ENCODE measurements at regions not wholly inside any gene's neighbourhood (a gene's known extent, or its start where the extent isn't known, plus 50 kb on each side); places are given as distances from the start of the nearest gene placed in this dataset.

- H3K27ac Mint-ChIP-seq, result no peak overlapping the region
- H3K27me3 Mint-ChIP-seq, result peaks cover 0 to 21% (median 11%) of the 10 kb centered on the region in 5 donors
- H3K4me1 Mint-ChIP-seq, result peaks cover 0 to 13% (median 0%) of the 10 kb centered on the region in 7 donors
- H3K4me1 ChIP-seq (ENCODE audit: control insufficient read depth in 2 of 2, insufficient read depth in 2 of 2, low read length in 2 of 2), result no peaks in the 10 kb centered on the region
- no peaks in the 10 kb centered on the region for H3K27me3 ChIP-seq (ENCODE audit: control insufficient read depth in 2 of 2, insufficient read depth in 2 of 2, low read length in 2 of 2)
- no peaks in the 10 kb centered on the region for H3K36me3 Mint-ChIP-seq
- DNase-seq (no peak), ATAC-seq (no peak)
- no peak overlapping the region for H3K4me3 ChIP-seq (ENCODE audit: low read length)
- no peak overlapping the region for H3K27ac ChIP-seq (ENCODE audit: low read depth, low read length)
- H3K4me3 Mint-ChIP-seq, result no peak overlapping the region
- H3K9me3 Mint-ChIP-seq, result no peaks in the 10 kb centered on the region
- no peaks in the 10 kb centered on the region for H3K36me3 ChIP-seq (ENCODE audit: control insufficient read depth in 2 of 3, insufficient read depth in 3 of 3, low read length in 3 of 3)
- ChIA-PET CTCF (no interaction called here), POLR2A (no interaction called here)
- intact Hi-C loops (cut with micrococcal nuclease), result no loop called here
- H3K9me3 ChIP-seq (ENCODE audit: control insufficient read depth in 2 of 3, low read length in 3 of 3), result no peaks in the 10 kb centered on the region
Observed at GRCh38 chr2:60318544-60318943, 234.9 kb downstream of the BCL11A start.

DNA sequence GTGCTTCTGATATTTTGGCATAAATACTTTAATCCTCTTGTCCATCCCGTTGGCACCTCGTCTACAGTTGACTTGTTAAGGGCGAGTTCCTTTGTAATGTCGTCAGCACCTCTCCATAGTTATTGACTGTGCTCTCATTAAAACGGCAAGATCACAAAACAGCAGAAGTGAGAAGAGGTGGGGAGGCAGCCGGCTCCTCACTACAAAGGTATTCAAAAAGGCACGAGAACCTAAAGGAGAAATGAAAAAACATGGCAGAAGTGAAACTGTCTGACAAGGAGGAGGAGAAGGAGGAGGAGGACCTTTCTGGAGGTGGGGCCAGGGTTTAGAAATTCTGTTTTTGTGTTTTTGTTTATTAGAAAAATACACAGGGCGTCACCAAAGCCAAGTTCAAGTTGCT is 235.6 kb downstream of the BCL11A start:
- Mint-ChIP-seq H3K9me3 (no peaks in the 10 kb centered on the region), H3K27me3 (peaks cover 0 to 21% (median 10%) of the 10 kb centered on the region in 5 donors), H3K36me3 (no peaks in the 10 kb centered on the region), H3K27ac (no peak overlapping the region), H3K4me3 (no peak overlapping the region), H3K4me1 (peaks cover 0 to 20% (median 0%) of the 10 kb centered on the region in 7 donors)
- Histone ChIP-seq H3K9me3 (ENCODE audit: control insufficient read depth in 2 of 3, low read length in 3 of 3) (no peaks in the 10 kb centered on the region), H3K27me3 (ENCODE audit: control insufficient read depth in 2 of 2, insufficient read depth in 2 of 2, low read length in 2 of 2) (no peaks in the 10 kb centered on the region), H3K36me3 (ENCODE audit: control insufficient read depth in 2 of 3, insufficient read depth in 3 of 3, low read length in 3 of 3) (no peaks in the 10 kb centered on the region), H3K4me3 (ENCODE audit: low read length) (no peak overlapping the region), H3K4me1 (ENCODE audit: control insufficient read depth in 2 of 2, insufficient read depth in 2 of 2, low read length in 2 of 2) (no peaks in the 10 kb centered on the region), H3K27ac (ENCODE audit: low read depth, low read length) (no peak overlapping the region)
- peak; percentile 49 for ATAC-seq
- CTCF ChIA-PET, result no interaction called here
- intact Hi-C loops (cut with micrococcal nuclease), result no loop called here
- no peak for DNase-seq
- POLR2A ChIA-PET, result no interaction called here

- no peaks in the 10 kb centered on the region for H3K36me3 ChIP-seq (ENCODE audit: control insufficient read depth in 2 of 3, insufficient read depth in 3 of 3, low read length in 3 of 3)
- ChIA-PET POLR2A (no interaction called here), CTCF (no interaction called here)
- H3K27me3 ChIP-seq (ENCODE audit: control insufficient read depth in 2 of 2, insufficient read depth in 2 of 2, low read length in 2 of 2), result no peaks in the 10 kb centered on the region
- no peak overlapping the region for H3K27ac ChIP-seq (ENCODE audit: low read depth, low read length)
- H3K4me3 ChIP-seq (ENCODE audit: low read length), result no peak overlapping the region
- peaks cover 0 to 21% (median 4%) of the 10 kb centered on the region in 5 donors for H3K27me3 Mint-ChIP-seq
- no peaks in the 10 kb centered on the region for H3K4me1 ChIP-seq (ENCODE audit: control insufficient read depth in 2 of 2, insufficient read depth in 2 of 2, low read length in 2 of 2)
- ATAC-seq (no peak), DNase-seq (no peak)
- H3K4me1 Mint-ChIP-seq, result peaks cover 0 to 22% (median 0%) of the 10 kb centered on the region in 7 donors
- intact Hi-C loops (cut with micrococcal nuclease), result no loop called here
- H3K36me3 Mint-ChIP-seq, result no peaks in the 10 kb centered on the region
- no peaks in the 10 kb centered on the region for H3K9me3 Mint-ChIP-seq
- no peak overlapping the region for H3K27ac Mint-ChIP-seq
- no peak overlapping the region for H3K4me3 Mint-ChIP-seq
- H3K9me3 ChIP-seq (ENCODE audit: control insufficient read depth in 2 of 3, low read length in 3 of 3), result no peaks in the 10 kb centered on the region
Observed at GRCh38 chr2:60317034-60317386, 236.4 kb downstream of the BCL11A start.

DNA sequence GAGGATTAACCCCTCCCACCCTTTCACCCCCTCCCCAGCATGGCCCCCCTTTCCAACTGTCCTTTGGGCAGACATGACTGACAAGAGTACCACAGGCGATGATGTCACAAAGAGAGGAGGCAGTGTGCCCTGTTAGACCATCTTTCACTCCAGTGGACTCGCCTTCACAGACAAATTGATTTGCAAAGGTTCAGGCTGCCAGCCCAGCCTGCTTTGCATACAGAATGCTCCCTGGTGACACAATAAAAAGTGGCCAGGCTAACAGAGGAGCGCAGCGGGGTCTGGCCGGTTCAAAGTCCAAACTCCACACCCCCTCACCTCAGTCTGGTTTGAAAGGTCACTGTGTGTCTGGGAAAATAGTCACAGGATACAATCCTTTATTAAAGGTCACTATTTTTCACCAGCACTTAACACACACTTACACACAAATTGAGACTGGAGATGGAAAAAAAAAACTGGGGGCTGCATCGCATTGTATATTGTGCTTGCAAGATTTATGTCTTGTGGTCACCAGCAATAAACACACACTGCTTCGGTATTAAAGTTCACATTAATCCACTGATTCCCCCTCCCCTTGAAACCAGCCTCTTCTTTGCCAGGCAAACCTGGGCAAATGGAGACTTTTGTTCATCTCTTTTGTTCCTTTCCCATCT is 236.9 kb downstream of the BCL11A start:
- H3K4me3 Mint-ChIP-seq, result no peak overlapping the region
- peaks cover 0 to 25% (median 0%) of the 10 kb centered on the region in 7 donors for H3K4me1 Mint-ChIP-seq
- H3K4me3 ChIP-seq (ENCODE audit: low read length), result no peak overlapping the region
- H3K9me3 Mint-ChIP-seq, result no peaks in the 10 kb centered on the region
- H3K9me3 ChIP-seq (ENCODE audit: control insufficient read depth in 2 of 3, low read length in 3 of 3), result no peaks in the 10 kb centered on the region
- H3K27ac Mint-ChIP-seq, result no peak overlapping the region
- POLR2A ChIA-PET, result no interaction called here
- CTCF ChIA-PET, result no interaction called here
- H3K36me3 Mint-ChIP-seq, result no peaks in the 10 kb centered on the region
- no peak for ATAC-seq
- peaks cover 0 to 20% (median 4%) of the 10 kb centered on the region in 5 donors for H3K27me3 Mint-ChIP-seq
- no peaks in the 10 kb centered on the region for H3K27me3 ChIP-seq (ENCODE audit: control insufficient read depth in 2 of 2, insufficient read depth in 2 of 2, low read length in 2 of 2)
- DNase-seq, result no peak
- no peak overlapping the region for H3K27ac ChIP-seq (ENCODE audit: low read depth, low read length)
- no peaks in the 10 kb centered on the region for H3K36me3 ChIP-seq (ENCODE audit: control insufficient read depth in 2 of 3, insufficient read depth in 3 of 3, low read length in 3 of 3)
- H3K4me1 ChIP-seq (ENCODE audit: control insufficient read depth in 2 of 2, insufficient read depth in 2 of 2, low read length in 2 of 2), result no peaks in the 10 kb centered on the region
- intact Hi-C loops (cut with micrococcal nuclease), result no loop called here

DNA sequence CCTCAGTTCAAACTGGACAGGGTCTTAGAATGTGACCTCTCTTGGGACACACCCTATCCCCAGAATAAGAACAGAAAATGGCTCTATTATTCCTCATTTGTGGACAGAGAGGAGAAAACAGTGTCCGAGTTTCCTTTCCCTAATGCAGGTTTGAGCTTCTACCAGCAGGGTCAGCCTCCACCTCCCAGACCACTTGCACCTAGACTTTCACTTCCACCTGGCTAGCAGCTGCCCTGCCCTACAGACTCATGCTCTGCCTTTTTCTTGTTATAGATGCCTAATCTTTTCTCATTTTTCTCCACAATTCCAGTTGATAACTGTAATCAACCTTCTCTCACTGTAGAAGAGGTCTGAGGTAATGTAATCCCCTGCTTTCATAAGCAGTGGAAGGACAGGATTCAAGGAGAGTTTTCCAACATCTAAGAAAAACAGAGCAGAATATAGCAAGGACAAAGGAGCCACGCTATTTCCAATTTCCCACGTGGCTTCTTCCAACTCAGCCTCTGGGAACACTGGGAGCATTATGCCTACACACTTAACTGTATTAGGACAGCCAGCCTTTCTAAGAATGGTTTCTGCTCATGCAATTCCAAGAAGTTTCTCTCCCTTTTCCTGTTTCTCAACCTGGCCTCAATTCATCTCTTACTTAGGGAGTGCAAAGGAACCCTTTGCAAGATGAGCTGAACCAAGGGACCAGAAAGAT is 239.8 kb downstream of the BCL11A start:
- Mint-ChIP-seq H3K27me3 (peaks cover 0 to 20% (median 4%) of the 10 kb centered on the region in 5 donors), H3K4me3 (no peak overlapping the region), H3K36me3 (no peaks in the 10 kb centered on the region), H3K4me1 (peaks cover 0 to 34% (median 0%) of the 10 kb centered on the region in 7 donors), H3K9me3 (no peaks in the 10 kb centered on the region), H3K27ac (no peak overlapping the region)
- Histone ChIP-seq H3K27ac (ENCODE audit: low read depth, low read length) (no peak overlapping the region), H3K4me1 (ENCODE audit: control insufficient read depth in 2 of 2, insufficient read depth in 2 of 2, low read length in 2 of 2) (no peaks in the 10 kb centered on the region), H3K4me3 (ENCODE audit: low read length) (no peak overlapping the region), H3K9me3 (ENCODE audit: control insufficient read depth in 2 of 3, low read length in 3 of 3) (no peaks in the 10 kb centered on the region), H3K27me3 (ENCODE audit: control insufficient read depth in 2 of 2, insufficient read depth in 2 of 2, low read length in 2 of 2) (no peaks in the 10 kb centered on the region), H3K36me3 (ENCODE audit: control insufficient read depth in 2 of 3, insufficient read depth in 3 of 3, low read length in 3 of 3) (no peaks in the 10 kb centered on the region)
- CTCF ChIA-PET, result no interaction called here
- ATAC-seq (no peak), DNase-seq (no peak)
- intact Hi-C loops (cut with micrococcal nuclease), result no loop called here
- POLR2A ChIA-PET, result no interaction called here

GRCh38 chr2:60312618-60313017 is 240.8 kb downstream of the BCL11A start:
- peaks cover 0 to 21% (median 4%) of the 10 kb centered on the region in 5 donors for H3K27me3 Mint-ChIP-seq
- no peaks in the 10 kb centered on the region for H3K36me3 Mint-ChIP-seq
- Histone ChIP-seq H3K9me3 (ENCODE audit: control insufficient read depth in 2 of 3, low read length in 3 of 3) (no peaks in the 10 kb centered on the region), H3K27ac (ENCODE audit: low read depth, low read length) (no peak overlapping the region), H3K36me3 (ENCODE audit: control insufficient read depth in 2 of 3, insufficient read depth in 3 of 3, low read length in 3 of 3) (no peaks in the 10 kb centered on the region), H3K27me3 (ENCODE audit: control insufficient read depth in 2 of 2, insufficient read depth in 2 of 2, low read length in 2 of 2) (no peaks in the 10 kb centered on the region), H3K4me3 (ENCODE audit: low read length) (no peak overlapping the region), H3K4me1 (ENCODE audit: control insufficient read depth in 2 of 2, insufficient read depth in 2 of 2, low read length in 2 of 2) (no peaks in the 10 kb centered on the region)
- H3K4me3 Mint-ChIP-seq, result peak overlapping the region in 1 of 10 donors; percentile 4
- intact Hi-C loops (cut with micrococcal nuclease), result no loop called here
- H3K27ac Mint-ChIP-seq, result no peak overlapping the region
- H3K9me3 Mint-ChIP-seq, result no peaks in the 10 kb centered on the region
- no peak for ATAC-seq
- no peak for DNase-seq
- peaks cover 0 to 34% (median 0%) of the 10 kb centered on the region in 7 donors for H3K4me1 Mint-ChIP-seq
- CTCF ChIA-PET, result no interaction called here
- POLR2A ChIA-PET, result no interaction called here

GRCh38 chr2:60311524-60311923 is 241.9 kb downstream of the BCL11A start:
- no peak overlapping the region for H3K27ac Mint-ChIP-seq
- no peaks in the 10 kb centered on the region for H3K27me3 ChIP-seq (ENCODE audit: control insufficient read depth in 2 of 2, insufficient read depth in 2 of 2, low read length in 2 of 2)
- no peaks in the 10 kb centered on the region for H3K9me3 Mint-ChIP-seq
- ChIA-PET POLR2A (no interaction called here), CTCF (no interaction called here)
- H3K4me3 Mint-ChIP-seq, result no peak overlapping the region
- H3K4me3 ChIP-seq (ENCODE audit: low read length), result no peak overlapping the region
- no peaks in the 10 kb centered on the region for H3K4me1 ChIP-seq (ENCODE audit: control insufficient read depth in 2 of 2, insufficient read depth in 2 of 2, low read length in 2 of 2)
- peaks cover 0 to 22% (median 5%) of the 10 kb centered on the region in 5 donors for H3K27me3 Mint-ChIP-seq
- no peak for DNase-seq
- H3K36me3 ChIP-seq (ENCODE audit: control insufficient read depth in 2 of 3, insufficient read depth in 3 of 3, low read length in 3 of 3), result no peaks in the 10 kb centered on the region
- intact Hi-C loops (cut with micrococcal nuclease), result no loop called here
- H3K4me1 Mint-ChIP-seq, result peaks cover 0 to 34% (median 0%) of the 10 kb centered on the region in 7 donors
- H3K36me3 Mint-ChIP-seq, result no peaks in the 10 kb centered on the region
- no peak overlapping the region for H3K27ac ChIP-seq (ENCODE audit: low read depth, low read length)
- ATAC-seq, result no peak
- no peaks in the 10 kb centered on the region for H3K9me3 ChIP-seq (ENCODE audit: control insufficient read depth in 2 of 3, low read length in 3 of 3)

All from naive thymus-derived CD4-positive, alpha-beta T cell (primary cell).